Non-pigmented ciliary epithelial cell (primary cell): ENCODE measurements at regions not wholly inside any gene's neighbourhood (a gene's known extent, or its start where the extent isn't known, plus 50 kb on each side); places are given as distances from the start of the nearest gene placed in this dataset.

Experiments used
- DNase-seq: peaks from one replicate; pipeline ENCODE4 v3.0.0-alpha.2; 2010; ENCODE audit warnings: low read depth

- DNase-seq = no peak
These were observed 148.1 kb downstream of the ACTBL2 start for GRCh38 chr5:57334475-57334874.

- no peak for DNase-seq
These were observed 150.2 kb downstream of the ACTBL2 start for GRCh38 chr5:57332361-57332760.

DNA sequence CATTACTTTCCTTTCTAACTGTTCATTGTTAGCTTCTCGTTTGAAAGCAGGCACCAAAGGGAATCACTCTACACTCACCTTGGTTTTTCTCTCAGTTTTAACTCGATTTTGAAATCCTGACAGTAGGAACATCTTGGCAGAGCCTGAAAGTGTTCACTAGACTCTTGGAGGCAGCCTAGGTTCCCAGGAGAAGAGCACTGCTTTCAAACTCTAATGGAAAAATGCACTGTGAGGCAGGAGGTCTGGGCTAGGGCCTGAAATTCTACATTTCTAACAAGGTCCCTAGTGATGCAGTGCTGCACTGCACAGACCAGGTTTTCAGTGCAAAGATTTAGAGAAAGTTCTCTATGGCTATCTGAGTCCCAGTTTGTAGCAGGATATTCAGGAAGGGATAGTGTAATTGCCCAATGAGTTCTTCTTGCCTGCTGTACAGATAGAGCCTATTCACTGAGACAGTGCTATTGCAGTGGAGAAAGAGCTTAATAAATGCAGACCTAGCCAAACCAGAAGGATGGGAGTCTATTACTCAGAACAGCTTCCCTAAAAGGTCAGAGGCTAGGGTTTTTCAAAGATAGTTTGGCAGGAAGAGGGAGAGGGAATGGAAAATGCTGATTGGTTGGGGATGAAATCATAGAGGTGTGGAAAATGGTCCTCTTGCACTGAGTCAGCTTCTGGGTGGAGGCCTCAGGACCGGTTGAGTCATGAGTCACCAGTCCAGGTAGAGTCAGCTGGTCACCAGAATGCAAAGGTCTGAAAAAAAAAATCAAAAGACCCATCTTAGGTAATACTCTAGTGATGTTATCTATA, 153.9 kb downstream of the GPBP1 start:
- no peak for DNase-seq

- DNase-seq = no peak
These were observed 152.0 kb downstream of the GPBP1 start for GRCh38 chr5:57325678-57326397.

GRCh38 chr5:57324861-57325260, 151.0 kb downstream of the GPBP1 start:
- no peak for DNase-seq

DNA sequence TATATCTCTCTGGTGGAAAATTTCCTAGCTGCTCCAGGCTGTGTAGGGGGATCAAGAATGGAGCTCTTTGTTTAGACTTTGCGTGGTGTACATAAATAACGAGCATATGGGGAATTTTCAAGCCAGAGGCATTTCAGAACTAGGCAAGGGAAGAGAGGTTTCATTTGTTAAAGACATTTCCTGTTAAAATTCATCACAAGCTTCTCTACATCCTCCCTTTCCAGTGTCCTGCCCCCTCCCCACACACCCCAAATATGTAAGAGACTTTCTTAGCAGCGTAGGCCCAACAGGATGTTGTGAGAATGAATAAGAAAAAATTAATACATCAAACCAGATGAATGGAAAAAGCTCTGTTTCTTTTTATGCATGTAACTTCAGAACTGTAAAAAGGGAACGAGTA, 150.3 kb downstream of the GPBP1 start:
- no peak for DNase-seq

DNA sequence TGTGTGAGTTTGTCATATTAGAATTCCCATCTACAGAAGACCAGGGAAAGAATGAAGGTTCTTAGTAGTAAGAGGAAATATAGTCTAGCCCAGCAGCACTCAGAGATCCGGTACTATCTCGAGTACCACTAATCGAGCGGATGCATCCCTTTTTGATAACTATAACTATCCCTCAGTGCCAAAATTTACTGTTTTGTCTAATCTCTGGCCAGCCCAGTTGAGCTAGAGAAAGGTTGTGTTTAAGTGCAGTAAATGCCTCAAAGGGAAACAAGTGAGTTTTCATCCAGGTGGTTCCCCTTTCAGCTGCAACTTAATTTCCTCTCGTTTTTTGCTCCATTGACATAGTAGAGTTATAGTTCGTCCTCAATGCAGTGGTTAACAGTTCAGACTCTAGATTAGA, 146.7 kb downstream of the GPBP1 start:
- DNase-seq = no peak

GRCh38 chr5:57319628-57320027, 145.8 kb downstream of the GPBP1 start:
- no peak for DNase-seq

- DNase-seq = no peak
These were observed 144.4 kb downstream of the GPBP1 start for GRCh38 chr5:57318251-57318650.

- DNase-seq = no peak
These were observed 143.5 kb downstream of the GPBP1 start for GRCh38 chr5:57317341-57317740.

DNA sequence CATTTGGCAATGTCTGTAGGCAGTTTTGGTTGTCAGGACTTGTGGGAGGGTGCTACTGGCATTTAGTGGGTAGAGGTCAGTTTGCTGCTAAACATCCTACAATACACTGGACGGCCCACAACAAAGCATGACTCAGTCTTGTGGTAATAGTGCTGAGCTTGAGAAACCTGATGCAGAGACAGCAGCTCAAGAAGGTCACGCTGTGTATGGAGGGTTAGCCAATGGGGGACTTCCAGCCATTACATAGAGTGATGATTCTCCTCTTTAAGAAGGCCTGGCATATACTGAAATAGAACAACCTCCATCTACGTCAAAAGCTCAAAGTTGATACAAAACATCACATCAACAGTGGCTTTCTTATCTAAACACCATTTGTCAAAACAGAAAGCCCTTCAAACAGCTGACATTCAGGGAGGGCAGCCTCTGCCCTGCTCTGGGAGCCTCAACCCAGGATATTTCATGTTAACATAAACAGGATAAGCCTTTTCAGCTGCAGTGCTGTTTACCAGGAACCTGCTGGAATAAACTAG, 143.0 kb downstream of the GPBP1 start:
- DNase-seq = peak; percentile 95

GRCh38 chr5:57315941-57316340, 142.1 kb downstream of the GPBP1 start:
- no peak for DNase-seq
